H9 (cell line): ENCODE measurements at regions not wholly inside any gene's neighbourhood (a gene's known extent, or its start where the extent isn't known, plus 50 kb on each side); places are given as distances from the start of the nearest gene placed in this dataset.

Experiments
- DNase-seq: peaks from one replicate; pipeline ENCODE4 v3.0.0-alpha.2; 2017
- H2AFZ ChIP-seq: one replicate; pipeline ENCODE4 v1.6.1; 2013; ENCODE audit warnings: mild to moderate bottlenecking, low read length, control low read depth, moderate library complexity
- H2AK5ac ChIP-seq: 2 replicates; pipeline ENCODE4 v1.6.1; 2013; ENCODE audit warnings: low read length, control low read depth, mixed read lengths; ENCODE audit not compliant: insufficient read length
- H2BK120ac ChIP-seq: one replicate; pipeline ENCODE4 v1.6.1; 2013; ENCODE audit warnings: low read depth, mild to moderate bottlenecking, low read length, control low read depth, inconsistent platforms; ENCODE audit not compliant: poor library complexity, severe bottlenecking
- H2BK12ac ChIP-seq: 2 replicates; pipeline ENCODE4 v1.6.1; 2013; ENCODE audit warnings: low read length, control low read depth, mixed read lengths, low read depth; ENCODE audit not compliant: insufficient read length
- H2BK15ac ChIP-seq: 2 replicates; pipeline ENCODE4 v1.6.1; 2013; ENCODE audit warnings: low read depth, low read length, control low read depth
- H2BK20ac ChIP-seq: one replicate; pipeline ENCODE4 v1.6.1; 2013; ENCODE audit warnings: low read depth, mild to moderate bottlenecking, low read length, control low read depth, inconsistent platforms; ENCODE audit not compliant: poor library complexity, severe bottlenecking
- H2BK5ac ChIP-seq: 2 replicates; pipeline ENCODE4 v1.6.1; 2013; ENCODE audit warnings: low read length, control low read depth, mixed read lengths; ENCODE audit not compliant: insufficient read length
- H3K14ac ChIP-seq: 2 replicates; pipeline ENCODE4 v1.6.1; 2013; ENCODE audit warnings: low read length, control low read depth; ENCODE audit not compliant: insufficient read depth
- H3K18ac ChIP-seq: 2 replicates; pipeline ENCODE4 v1.6.1; 2013; ENCODE audit warnings: low read depth, mild to moderate bottlenecking, mixed read lengths, low read length, control low read depth; ENCODE audit not compliant: insufficient read length
- H3K23ac ChIP-seq: 2 replicates; pipeline ENCODE4 v1.6.1; 2013; ENCODE audit warnings: low read length, control low read depth, mixed read lengths, low read depth; ENCODE audit not compliant: insufficient read length
- H3K23me2 ChIP-seq: 2 replicates; pipeline ENCODE4 v1.6.1; 2013; ENCODE audit warnings: low read depth, mild to moderate bottlenecking, mixed read lengths, low read length, control low read depth; ENCODE audit not compliant: insufficient read length, poor library complexity, severe bottlenecking
- H3K27ac ChIP-seq: 2 replicates; pipeline ENCODE4 v1.5.1; 2013; ENCODE audit warnings: low read length, control low read depth, mixed read lengths, low read depth; ENCODE audit not compliant: insufficient read length
- H3K27me3 ChIP-seq: 2 replicates; pipeline ENCODE4 v1.6.1; 2013; ENCODE audit warnings: low read length, control low read depth, inconsistent platforms; ENCODE audit not compliant: insufficient read depth
- H3K4ac ChIP-seq: 2 replicates; pipeline ENCODE4 v1.6.1; 2013; ENCODE audit warnings: low read depth, mild to moderate bottlenecking, control low read depth, inconsistent platforms, low read length, moderate library complexity
- H3K4me1 ChIP-seq: 2 replicates; pipeline ENCODE4 v1.6.1; 2013; ENCODE audit warnings: low read length, control low read depth, inconsistent platforms; ENCODE audit not compliant: insufficient read depth
- H3K4me2 ChIP-seq: 2 replicates; pipeline ENCODE4 v1.6.1; 2013; ENCODE audit warnings: low read length, control low read depth, mixed read lengths; ENCODE audit not compliant: insufficient read length, insufficient read depth
- H3K56ac ChIP-seq: 2 replicates; pipeline ENCODE4 v1.6.1; 2013; ENCODE audit warnings: low read depth, mild to moderate bottlenecking, mixed read lengths, low read length, control low read depth; ENCODE audit not compliant: insufficient read length
- H3K79me1 ChIP-seq: 2 replicates; pipeline ENCODE4 v1.6.1; 2013; ENCODE audit warnings: low read depth, mild to moderate bottlenecking, moderate library complexity, low read length, control low read depth, inconsistent platforms; ENCODE audit not compliant: insufficient read depth, poor library complexity, severe bottlenecking
- H3K79me2 ChIP-seq: 2 replicates; pipeline ENCODE4 v1.6.1; 2013; ENCODE audit warnings: low read length, control low read depth, inconsistent platforms; ENCODE audit not compliant: insufficient read depth
- H3K9ac ChIP-seq: 2 replicates; pipeline ENCODE4 v1.6.1; 2013; ENCODE audit warnings: low read length, control low read depth, mixed read lengths; ENCODE audit not compliant: insufficient read length; ENCODE audit errors: extremely low read depth
- H3K9me3 ChIP-seq: one replicate; pipeline ENCODE4 v1.6.1; 2013; ENCODE audit warnings: low read depth, low read length, inconsistent platforms; ENCODE audit not compliant: control insufficient read depth
- H3T11ph ChIP-seq: one replicate; pipeline ENCODE4 v1.6.1; 2013; ENCODE audit warnings: mild to moderate bottlenecking, low read length, control low read depth, inconsistent platforms
- H4K20me1 ChIP-seq: one replicate; pipeline ENCODE4 v1.6.1; 2013; ENCODE audit not compliant: control insufficient read depth, insufficient read length, insufficient read depth
- H4K5ac ChIP-seq: 2 replicates; pipeline ENCODE4 v1.6.1; 2013; ENCODE audit warnings: low read depth, mild to moderate bottlenecking, mixed read lengths, low read length, control low read depth; ENCODE audit not compliant: insufficient read length
- H4K8ac ChIP-seq: replicated peaks from 2 replicates; pipeline ENCODE4 v1.6.1; 2013; ENCODE audit warnings: low read length, control low read depth, mixed read lengths, low read depth; ENCODE audit not compliant: insufficient read length
- H4K91ac ChIP-seq: 2 replicates; pipeline ENCODE4 v1.6.1; 2013; ENCODE audit warnings: low read depth, mild to moderate bottlenecking, moderate library complexity, mixed read lengths, low read length, control low read depth; ENCODE audit not compliant: insufficient read length
- H3K27ac Mint-ChIP-seq, 3 experiments: 2 replicates in 2 of 3; 3 replicates in 1 of 3; pipeline ENCODE4 v1.8.0; 2020 to 2021; ENCODE audit warnings: mixed read lengths in 3 of 3, mild to moderate bottlenecking in 1 of 3, moderate library complexity in 1 of 3
- H3K27me3 Mint-ChIP-seq: 2 replicates; pipeline ENCODE4 v1.8.0; 2021; ENCODE audit warnings: low read depth, mild to moderate bottlenecking, moderate library complexity, mixed read lengths
- H3K36me3 Mint-ChIP-seq, 3 experiments: 2 replicates in 2 of 3; 3 replicates in 1 of 3; pipeline ENCODE4 v1.8.0; 2020 to 2021; ENCODE audit warnings: low read depth in 3 of 3, mixed read lengths in 3 of 3; ENCODE audit not compliant: insufficient read depth in 1 of 3
- H3K4me1 Mint-ChIP-seq, 2 experiments: 2 replicates each; pipeline ENCODE4 v1.8.0; 2020; ENCODE audit warnings: mixed read lengths in 2 of 2
- H3K4me3 Mint-ChIP-seq, 2 experiments: 2 replicates in 1 of 2; 3 replicates in 1 of 2; pipeline ENCODE4 v1.8.0; 2020 to 2021; ENCODE audit warnings: mild to moderate bottlenecking in 2 of 2, mixed read lengths in 2 of 2, moderate library complexity in 1 of 2
- H3K9me3 Mint-ChIP-seq, 2 experiments: 2 replicates in 1 of 2; 3 replicates in 1 of 2; pipeline ENCODE4 v1.8.0; 2020; ENCODE audit warnings: mild to moderate bottlenecking in 2 of 2, mixed read lengths in 2 of 2, moderate library complexity in 1 of 2
- WGBS: extraction: QIAGEN DNeasy Blood & Tissue Kit; methylation state at CpG from one replicate; pipeline ENCODE4 v1.1.7; 2013; ENCODE audit warnings: missing lambda C conversion rate, low lambda C conversion rate, mixed read lengths; ENCODE audit not compliant: insufficient read length; ENCODE audit errors: extremely low coverage; 5-methylcytosine and 5-hydroxymethylcytosine counted together
- TF ChIP-seq, protein P1 (sequence below): fragments of 200-600 bp; sonication (generic); conservative IDR thresholded peaks from 3 replicates; pipeline ENCODE4 v1.8.0; 2021; ENCODE audit warnings: antibody characterized with exemption, mild to moderate bottlenecking

DNA sequence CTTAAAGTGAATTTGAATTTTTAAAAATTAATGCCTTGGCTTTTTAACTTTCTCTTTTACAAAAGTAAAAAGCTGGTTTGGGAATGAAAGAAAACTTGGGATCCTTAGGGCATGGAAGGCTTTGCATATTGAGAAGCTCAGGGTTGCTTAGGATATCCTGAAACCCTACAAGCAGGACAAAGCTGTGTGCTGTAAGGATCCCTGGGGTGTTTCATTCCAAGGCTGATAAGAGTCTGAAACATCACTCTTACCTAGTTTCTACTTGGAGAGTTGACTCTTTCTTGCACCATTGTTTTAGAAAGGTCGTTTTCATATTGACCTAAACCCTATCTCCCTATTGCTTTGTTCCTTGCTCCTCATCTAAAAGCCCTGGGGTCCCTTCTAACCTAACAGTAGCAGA, 325.9 kb upstream of the NT5C1B start:
- no peaks in the 10 kb centered on the region for H3K9me3 Mint-ChIP-seq
- H3K36me3 Mint-ChIP-seq: no peaks in the 10 kb centered on the region
- Histone ChIP-seq H2BK15ac (no peak overlapping the region), H3K9ac (no peak overlapping the region), H2BK120ac (no peak overlapping the region), H4K8ac (no peak overlapping the region), H3K14ac (no peak overlapping the region), H3K56ac (no peak overlapping the region), H3K23me2 (no peaks in the 10 kb centered on the region), H3K27ac (no peak overlapping the region), H2BK12ac (no peak overlapping the region), H2BK5ac (no peak overlapping the region), H3K79me1 (no peaks in the 10 kb centered on the region), H4K91ac (no peak overlapping the region), H3K4me1 (no peaks in the 10 kb centered on the region; the same call in 1 of the 2 replicates), H2AK5ac (no peak overlapping the region), H3K18ac (no peak overlapping the region), H3K79me2 (no peaks in the 10 kb centered on the region), H3K27me3 (no peaks in the 10 kb centered on the region), H3T11ph (no peak overlapping the region), H3K4me2 (no peak overlapping the region), H3K23ac (no peak overlapping the region), H2AFZ (no peak overlapping the region), H2BK20ac (no peak overlapping the region), H4K5ac (no peak overlapping the region), H3K9me3 (no peaks in the 10 kb centered on the region), H3K4ac (no peak overlapping the region), H4K20me1 (no peaks in the 10 kb centered on the region)
- no peak for DNase-seq
- no peak overlapping the region for H3K27ac Mint-ChIP-seq
- no peak overlapping the region for H3K4me3 Mint-ChIP-seq
- H3K4me1 Mint-ChIP-seq: peaks cover 11 to 12% of the 10 kb centered on the region in 2 experiments
- H3K27me3 Mint-ChIP-seq: peaks cover 3% of the 10 kb centered on the region; the same call in 1 of the 2 replicates
- WGBS: no CpG with 5 or more reads among the region's 1 CpG
- TF ChIP-seq, protein P1, sequence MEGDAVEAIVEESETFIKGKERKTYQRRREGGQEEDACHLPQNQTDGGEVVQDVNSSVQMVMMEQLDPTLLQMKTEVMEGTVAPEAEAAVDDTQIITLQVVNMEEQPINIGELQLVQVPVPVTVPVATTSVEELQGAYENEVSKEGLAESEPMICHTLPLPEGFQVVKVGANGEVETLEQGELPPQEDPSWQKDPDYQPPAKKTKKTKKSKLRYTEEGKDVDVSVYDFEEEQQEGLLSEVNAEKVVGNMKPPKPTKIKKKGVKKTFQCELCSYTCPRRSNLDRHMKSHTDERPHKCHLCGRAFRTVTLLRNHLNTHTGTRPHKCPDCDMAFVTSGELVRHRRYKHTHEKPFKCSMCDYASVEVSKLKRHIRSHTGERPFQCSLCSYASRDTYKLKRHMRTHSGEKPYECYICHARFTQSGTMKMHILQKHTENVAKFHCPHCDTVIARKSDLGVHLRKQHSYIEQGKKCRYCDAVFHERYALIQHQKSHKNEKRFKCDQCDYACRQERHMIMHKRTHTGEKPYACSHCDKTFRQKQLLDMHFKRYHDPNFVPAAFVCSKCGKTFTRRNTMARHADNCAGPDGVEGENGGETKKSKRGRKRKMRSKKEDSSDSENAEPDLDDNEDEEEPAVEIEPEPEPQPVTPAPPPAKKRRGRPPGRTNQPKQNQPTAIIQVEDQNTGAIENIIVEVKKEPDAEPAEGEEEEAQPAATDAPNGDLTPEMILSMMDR: no peak
